ENCODE measurements at regions not wholly inside any gene's neighbourhood (a gene's known extent, or its start where the extent isn't known, plus 50 kb on each side); places are given as distances from the start of the nearest gene placed in this dataset.

GRCh38 chr11:13850231-13851005 is 112.1 kb upstream of the SPON1 start:
- Mint-ChIP-seq H3K4me1 (peaks cover 3% of the 10 kb centered on the region), H3K9me3 (no peaks in the 10 kb centered on the region), H3K27ac (no peak overlapping the region), H3K4me3 (no peak overlapping the region), H3K36me3 (no peaks in the 10 kb centered on the region), H3K27me3 (ENCODE audit: insufficient read depth, low read depth) (no peaks in the 10 kb centered on the region)
- no peak for TF ChIP-seq EZH2phosphoT487 (IDR thresholded peaks at IDR 0.05)
- TF ChIP-seq CTCF (IDR thresholded peaks at IDR 0.05): no peak
- no peak for TF ChIP-seq EZH2 (IDR thresholded peaks at IDR 0.05)
- Histone ChIP-seq H3K79me2 (ENCODE audit: low read depth) (no peaks in the 10 kb centered on the region), H2AFZ (replicated peaks) (peak overlapping the region; percentile 34), H3K4me3 (no peak overlapping the region), H3K27ac (no peak overlapping the region), H3K9ac (no peak overlapping the region), H3K36me3 (no peaks in the 10 kb centered on the region), H3F3A (ENCODE audit: low read depth) (no peaks in the 10 kb centered on the region), H4K20me1 (ENCODE audit: low read depth) (no peaks in the 10 kb centered on the region), H3K9me3 (ENCODE audit: low read depth) (no peaks in the 10 kb centered on the region), H3K27me3 (no peaks in the 10 kb centered on the region), H3K4me1 (no peaks in the 10 kb centered on the region), H3K4me2 (no peak overlapping the region)
- DNase-seq (ENCODE audit: low spot score): no peak

GRCh38 chr11:13851691-13852090 is 110.8 kb upstream of the SPON1 start:
- peaks cover 3% of the 10 kb centered on the region for H3K4me1 Mint-ChIP-seq
- Histone ChIP-seq H2AFZ (replicated peaks) (no peak overlapping the region), H3F3A (ENCODE audit: low read depth) (no peaks in the 10 kb centered on the region), H3K36me3 (no peaks in the 10 kb centered on the region), H3K4me2 (no peak overlapping the region), H3K4me3 (no peak overlapping the region), H3K27me3 (no peaks in the 10 kb centered on the region), H3K9ac (no peak overlapping the region), H3K27ac (no peak overlapping the region), H3K79me2 (ENCODE audit: low read depth) (no peaks in the 10 kb centered on the region), H4K20me1 (ENCODE audit: low read depth) (no peaks in the 10 kb centered on the region), H3K9me3 (ENCODE audit: low read depth) (no peaks in the 10 kb centered on the region), H3K4me1 (no peaks in the 10 kb centered on the region)
- H3K27me3 Mint-ChIP-seq (ENCODE audit: insufficient read depth, low read depth): no peaks in the 10 kb centered on the region
- no peak overlapping the region for H3K4me3 Mint-ChIP-seq
- no peaks in the 10 kb centered on the region for H3K9me3 Mint-ChIP-seq
- H3K27ac Mint-ChIP-seq: no peak overlapping the region
- H3K36me3 Mint-ChIP-seq: no peaks in the 10 kb centered on the region
- no peak for DNase-seq (ENCODE audit: low spot score)
- TF ChIP-seq CTCF (IDR thresholded peaks at IDR 0.05) (no peak), EZH2 (IDR thresholded peaks at IDR 0.05) (no peak), EZH2phosphoT487 (IDR thresholded peaks at IDR 0.05) (no peak)

- H3K9me3 ChIP-seq (ENCODE audit: low read depth): no peaks in the 10 kb centered on the region
- no peak for DNase-seq (ENCODE audit: low spot score)
- H2AFZ ChIP-seq (replicated peaks): no peak overlapping the region
- H3K79me2 ChIP-seq (ENCODE audit: low read depth): no peaks in the 10 kb centered on the region
- no peak overlapping the region for H3K4me2 ChIP-seq
- Mint-ChIP-seq H3K4me1 (peaks cover 3% of the 10 kb centered on the region), H3K4me3 (no peak overlapping the region), H3K27me3 (ENCODE audit: insufficient read depth, low read depth) (no peaks in the 10 kb centered on the region), H3K27ac (no peak overlapping the region), H3K9me3 (no peaks in the 10 kb centered on the region), H3K36me3 (no peaks in the 10 kb centered on the region)
- no peaks in the 10 kb centered on the region for H3K36me3 ChIP-seq
- no peaks in the 10 kb centered on the region for H3F3A ChIP-seq (ENCODE audit: low read depth)
- H4K20me1 ChIP-seq (ENCODE audit: low read depth): no peaks in the 10 kb centered on the region
- H3K4me3 ChIP-seq: no peak overlapping the region
- H3K27me3 ChIP-seq: no peaks in the 10 kb centered on the region
- H3K27ac ChIP-seq: no peak overlapping the region
- TF ChIP-seq EZH2 (IDR thresholded peaks at IDR 0.05) (no peak), EZH2phosphoT487 (IDR thresholded peaks at IDR 0.05) (no peak), CTCF (IDR thresholded peaks at IDR 0.05) (no peak)
- H3K4me1 ChIP-seq: no peaks in the 10 kb centered on the region
- no peak overlapping the region for H3K9ac ChIP-seq
Measured at GRCh38 chr11:13852481-13852880, 110.0 kb upstream of the SPON1 start.
